AG09319 (cell line): ENCODE measurements at regions not wholly inside any gene's neighbourhood (a gene's known extent, or its start where the extent isn't known, plus 50 kb on each side); places are given as distances from the start of the nearest gene placed in this dataset.
A peak's percentile ranks its signal among the peaks of the same experiment; 100 is the strongest.

Source experiments
- DNase-seq: peaks from one replicate; pipeline ENCODE4 v3.0.0-alpha.2; 2010; ENCODE audit warnings: low read depth; ENCODE audit errors: extremely low read depth
- CTCF ChIP-seq: IDR thresholded peaks from 2 replicates; pipeline ENCODE4 v1.5.1; 2011; ENCODE audit warnings: low read depth, mild to moderate bottlenecking, inconsistent platforms, low read length, moderate library complexity

DNA sequence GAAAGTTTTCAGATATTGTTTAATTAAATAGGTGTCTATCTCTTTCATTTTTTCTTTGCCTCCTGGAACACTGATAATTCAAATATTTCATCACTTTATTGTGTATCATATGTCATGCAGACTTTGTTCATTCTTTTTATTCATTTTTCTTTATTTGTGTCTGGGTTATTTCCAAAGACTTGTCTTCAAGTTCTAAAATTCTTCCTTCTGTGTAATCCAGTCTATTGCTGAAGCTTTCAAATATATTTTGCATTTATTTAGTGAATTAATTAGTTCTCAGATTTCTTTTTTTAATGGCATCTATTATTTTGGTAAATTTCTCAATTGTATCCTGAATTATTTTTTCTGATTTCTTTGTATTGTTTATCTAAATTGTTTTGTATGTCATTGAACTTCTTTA lies 70.1 kb downstream of the ZNF330 start:
- TF ChIP-seq CTCF = no peak
- DNase-seq = no peak

DNA sequence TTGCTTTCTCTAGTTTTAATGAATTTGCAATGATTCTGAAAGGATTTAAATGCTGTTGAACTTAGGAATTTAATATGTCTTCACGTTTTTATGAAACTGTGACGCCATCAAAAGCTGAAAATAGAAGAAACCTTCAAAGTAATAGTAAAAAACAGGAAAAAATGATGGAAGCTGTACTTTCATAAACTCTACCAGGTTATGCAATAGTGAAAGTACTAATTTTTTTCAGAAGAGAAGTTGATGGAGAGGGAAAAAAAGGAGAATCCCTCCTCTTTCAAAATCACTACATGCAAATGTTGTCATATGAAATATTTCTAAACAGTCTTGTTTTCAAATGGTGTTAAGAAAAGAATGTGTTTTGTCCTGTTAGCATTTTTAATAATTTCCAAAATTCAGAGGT lies 73.6 kb downstream of the ZNF330 start:
- DNase-seq = no peak
- no peak for TF ChIP-seq CTCF

DNA sequence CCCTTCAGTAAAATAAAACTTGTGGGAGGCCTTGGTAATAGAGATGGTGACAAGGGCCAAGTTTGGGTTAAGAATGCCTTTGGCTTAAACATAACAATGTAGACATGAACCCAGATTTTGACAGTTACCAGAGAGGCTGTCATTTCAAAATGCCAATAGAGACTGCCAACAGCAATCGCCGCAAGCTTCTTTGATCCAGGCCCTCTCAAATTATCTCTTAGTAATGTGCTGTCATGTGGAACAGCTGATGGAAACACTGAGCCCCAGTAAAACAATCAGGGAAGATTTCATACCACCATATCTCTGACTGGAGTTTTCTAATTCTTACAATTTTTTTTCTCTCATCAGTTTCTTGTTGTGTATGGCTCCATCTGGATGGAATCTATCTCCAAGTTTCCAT lies 80.5 kb downstream of the ZNF330 start:
- no peak for TF ChIP-seq CTCF

DNA sequence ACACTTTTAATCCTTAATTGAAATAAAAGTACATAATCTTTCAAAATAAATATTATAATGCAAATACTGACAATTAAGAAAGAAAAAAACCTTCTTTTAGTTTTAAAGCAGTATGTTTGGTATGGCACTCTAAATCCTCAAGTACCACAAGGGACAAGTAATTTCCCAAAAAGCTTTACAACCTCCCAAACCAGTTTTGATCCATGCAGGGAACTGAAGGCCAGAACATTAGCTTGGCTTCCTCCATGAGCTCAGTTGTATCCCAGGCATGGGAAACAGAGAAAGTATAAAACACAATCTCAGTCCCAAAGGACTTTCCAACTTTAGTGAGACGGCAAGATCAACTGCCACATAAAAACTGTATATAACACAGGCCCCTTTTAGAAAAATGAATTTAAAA lies 82.2 kb downstream of the ZNF330 start:
- TF ChIP-seq CTCF = no peak

More for the DNA sequence above, 80.5 kb downstream of the ZNF330 start:
- no peak for DNase-seq

DNA sequence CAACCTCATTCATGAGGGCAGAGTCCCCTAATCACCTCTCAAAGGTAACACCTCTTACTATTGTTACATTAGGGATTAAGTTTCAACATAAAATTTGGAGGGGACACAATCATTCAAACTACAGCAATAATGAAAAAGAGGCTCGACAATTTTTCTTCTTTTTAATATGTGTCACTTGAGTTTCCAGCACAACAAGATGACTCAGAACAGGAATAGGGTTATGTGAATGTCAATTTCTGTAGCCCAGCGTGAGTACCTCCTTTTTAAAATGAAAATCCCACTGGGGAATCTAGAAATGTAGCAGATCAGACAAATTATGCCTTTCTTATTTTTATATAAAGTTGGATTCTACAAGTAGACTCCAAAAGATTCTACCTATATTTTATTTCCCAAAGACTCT lies 83.7 kb downstream of the ZNF330 start:
- DNase-seq = no peak
- no peak for TF ChIP-seq CTCF

More for the DNA sequence above, 82.2 kb downstream of the ZNF330 start:
- DNase-seq = no peak

DNA sequence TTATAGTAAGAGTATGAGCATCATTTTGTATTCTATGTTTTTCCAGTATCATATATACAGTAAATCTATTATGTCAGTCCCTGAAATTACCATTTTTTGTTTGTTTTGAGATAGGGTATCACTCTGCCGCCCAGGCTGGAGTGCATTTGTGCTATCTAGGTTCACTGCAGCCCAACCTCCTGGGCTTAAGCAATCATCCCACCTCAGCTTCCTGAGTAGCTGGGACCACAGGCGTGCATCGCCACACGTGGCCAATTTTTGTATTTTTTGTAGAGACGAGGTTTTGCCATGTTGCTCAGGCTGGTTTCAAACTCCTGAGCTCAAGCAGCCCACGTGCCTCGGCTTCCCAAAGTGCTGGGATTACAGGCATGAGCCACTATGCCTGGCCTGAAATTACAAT lies 85.6 kb downstream of the ZNF330 start:
- TF ChIP-seq CTCF = no peak
- no peak for DNase-seq

- peak; percentile 91 for TF ChIP-seq CTCF
- peak; percentile 46 for DNase-seq
These were observed 86.6 kb downstream of the ZNF330 start for GRCh38 chr4:141307241-141307689.
